Tibial artery (tissue), 4 donors: ENCODE measurements at regions not wholly inside any gene's neighbourhood (a gene's known extent, or its start where the extent isn't known, plus 50 kb on each side); places are given as distances from the start of the nearest gene placed in this dataset.

ENCODE experiments used
- DNase-seq, 2 donors: peaks; one replicate each; pipeline ENCODE4 v3.0.0-alpha.2; 2019
- H3K27ac ChIP-seq, 2 donors: fragments of 200-600 bp; sonication (generic) in 1 of 2; 1 replicate in 1 of 2; 2 replicates in 1 of 2; pipeline ENCODE4 v1.5.1; 2018 to 2019; ENCODE audit warnings: mild to moderate bottlenecking in 1 of 2
- H3K27me3 ChIP-seq, 2 donors: fragments of 200-600 bp; sonication (generic) in 1 of 2; one replicate each; pipeline versions ENCODE4 v1.5.1 to v1.6.0; 2016 to 2019
- H3K36me3 ChIP-seq, 3 donors: fragments of 200-600 bp; sonication (generic) in 2 of 3; one replicate each; pipeline ENCODE4 v1.5.1; 2016 to 2019; ENCODE audit warnings: mild to moderate bottlenecking in 2 of 3
- H3K4me1 ChIP-seq, 4 donors: fragments of 200-600 bp; sonication (generic) in 2 of 4; 1 replicate in 3 of 4; 2 replicates in 1 of 4; pipeline ENCODE4 v1.5.1; 2016 to 2019
- H3K4me3 ChIP-seq, 2 donors: fragments of 200-600 bp; sonication (generic) in 1 of 2; 1 replicate in 1 of 2; 2 replicates in 1 of 2; pipeline ENCODE4 v1.5.1; 2018 to 2019; ENCODE audit warnings: mild to moderate bottlenecking in 2 of 2
- H3K9me3 ChIP-seq, 3 donors: fragments of 200-600 bp; sonication (generic) in 1 of 3; one replicate each; pipeline ENCODE4 v1.5.1; 2016 to 2019
- intact Hi-C: fragments of 100-400 bp; cut with DNase I; formaldehyde crosslinking; loops from one replicate; pipeline ENCODE4 v1.15.0; 2023; ENCODE audit warnings: low total_unique reads
- TF ChIP-seq, protein P1 (sequence below), 2 experiments: fragments of 200-600 bp in 1 of 2; fragments of 450-650 bp in 1 of 2; IDR thresholded peaks; one replicate each; pipeline ENCODE4 v1.5.1; 2017 to 2019; ENCODE audit warnings: antibody characterized with exemption in 2 of 2, mild to moderate bottlenecking in 1 of 2, moderate library complexity in 1 of 2

DNA sequence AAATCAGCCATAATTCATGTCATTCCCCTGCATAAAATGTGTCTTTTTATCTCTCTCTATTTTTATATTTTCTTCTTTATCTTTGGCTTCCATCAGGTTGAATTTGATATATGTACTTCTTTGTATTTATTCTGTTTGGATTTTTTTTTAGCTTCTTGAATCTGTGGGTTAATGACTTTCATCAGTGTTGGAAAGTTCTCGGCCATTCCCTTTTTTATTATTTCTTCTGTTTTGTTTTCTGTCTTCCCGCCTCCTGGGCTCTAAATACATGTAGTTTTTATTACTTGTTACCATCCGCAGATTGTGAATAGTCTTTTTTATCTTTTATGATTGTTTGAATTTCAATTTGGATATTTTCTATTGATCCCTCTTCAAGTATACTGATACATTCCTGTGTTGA is 637.5 kb downstream of the NPHP4 start:
- intact Hi-C loops: no loop called here
- TF ChIP-seq, protein P1, sequence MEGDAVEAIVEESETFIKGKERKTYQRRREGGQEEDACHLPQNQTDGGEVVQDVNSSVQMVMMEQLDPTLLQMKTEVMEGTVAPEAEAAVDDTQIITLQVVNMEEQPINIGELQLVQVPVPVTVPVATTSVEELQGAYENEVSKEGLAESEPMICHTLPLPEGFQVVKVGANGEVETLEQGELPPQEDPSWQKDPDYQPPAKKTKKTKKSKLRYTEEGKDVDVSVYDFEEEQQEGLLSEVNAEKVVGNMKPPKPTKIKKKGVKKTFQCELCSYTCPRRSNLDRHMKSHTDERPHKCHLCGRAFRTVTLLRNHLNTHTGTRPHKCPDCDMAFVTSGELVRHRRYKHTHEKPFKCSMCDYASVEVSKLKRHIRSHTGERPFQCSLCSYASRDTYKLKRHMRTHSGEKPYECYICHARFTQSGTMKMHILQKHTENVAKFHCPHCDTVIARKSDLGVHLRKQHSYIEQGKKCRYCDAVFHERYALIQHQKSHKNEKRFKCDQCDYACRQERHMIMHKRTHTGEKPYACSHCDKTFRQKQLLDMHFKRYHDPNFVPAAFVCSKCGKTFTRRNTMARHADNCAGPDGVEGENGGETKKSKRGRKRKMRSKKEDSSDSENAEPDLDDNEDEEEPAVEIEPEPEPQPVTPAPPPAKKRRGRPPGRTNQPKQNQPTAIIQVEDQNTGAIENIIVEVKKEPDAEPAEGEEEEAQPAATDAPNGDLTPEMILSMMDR (IDR thresholded peaks at IDR 0.05): no peak
- Histone ChIP-seq H3K36me3 (no peaks in the 10 kb centered on the region), H3K9me3 (peaks cover 0 to 22% (median 14%) of the 10 kb centered on the region in 3 donors), H3K4me3 (no peak overlapping the region), H3K27ac (no peak overlapping the region), H3K27me3 (peaks cover 0 to 2% of the 10 kb centered on the region in 2 donors), H3K4me1 (no peaks in the 10 kb centered on the region)
- no peak for DNase-seq

GRCh38 chr1:5351366-5351765 is 640.9 kb downstream of the NPHP4 start:
- Histone ChIP-seq H3K27ac (no peak overlapping the region), H3K4me3 (no peak overlapping the region), H3K27me3 (peaks cover 0 to 2% of the 10 kb centered on the region in 2 donors), H3K36me3 (no peaks in the 10 kb centered on the region), H3K9me3 (peaks cover 0 to 8% (median 5%) of the 10 kb centered on the region in 3 donors), H3K4me1 (no peaks in the 10 kb centered on the region)
- TF ChIP-seq, protein P1 (IDR thresholded peaks at IDR 0.05): no peak
- intact Hi-C loops: no loop called here
- no peak for DNase-seq

DNA sequence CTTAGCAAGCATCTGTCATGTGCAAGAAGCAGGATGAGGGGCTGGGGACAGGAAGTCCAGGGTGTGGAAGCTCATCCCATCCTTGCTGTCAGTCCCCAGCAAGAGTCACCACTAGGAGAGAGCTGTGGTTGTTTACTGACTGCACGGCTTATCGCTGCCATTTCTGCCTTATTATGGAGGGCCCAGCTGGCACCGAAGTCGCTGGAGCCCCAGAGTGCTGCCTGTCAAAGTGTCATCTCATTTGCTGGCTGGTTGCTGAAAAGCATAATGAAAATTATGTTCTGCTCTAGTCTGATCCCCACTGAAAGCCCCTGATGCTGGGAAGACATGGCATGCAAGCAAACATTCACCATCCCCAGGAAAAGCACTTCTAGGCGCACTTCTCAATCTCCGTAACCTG is 642.7 kb downstream of the NPHP4 start:
- Histone ChIP-seq H3K9me3 (no peaks in the 10 kb centered on the region), H3K4me3 (no peak overlapping the region), H3K36me3 (no peaks in the 10 kb centered on the region), H3K27me3 (peaks cover 0 to 2% of the 10 kb centered on the region in 2 donors), H3K4me1 (no peaks in the 10 kb centered on the region), H3K27ac (no peak overlapping the region)
- intact Hi-C loops: no loop called here
- DNase-seq: no peak
- TF ChIP-seq, protein P1 (IDR thresholded peaks at IDR 0.05): no peak

DNA sequence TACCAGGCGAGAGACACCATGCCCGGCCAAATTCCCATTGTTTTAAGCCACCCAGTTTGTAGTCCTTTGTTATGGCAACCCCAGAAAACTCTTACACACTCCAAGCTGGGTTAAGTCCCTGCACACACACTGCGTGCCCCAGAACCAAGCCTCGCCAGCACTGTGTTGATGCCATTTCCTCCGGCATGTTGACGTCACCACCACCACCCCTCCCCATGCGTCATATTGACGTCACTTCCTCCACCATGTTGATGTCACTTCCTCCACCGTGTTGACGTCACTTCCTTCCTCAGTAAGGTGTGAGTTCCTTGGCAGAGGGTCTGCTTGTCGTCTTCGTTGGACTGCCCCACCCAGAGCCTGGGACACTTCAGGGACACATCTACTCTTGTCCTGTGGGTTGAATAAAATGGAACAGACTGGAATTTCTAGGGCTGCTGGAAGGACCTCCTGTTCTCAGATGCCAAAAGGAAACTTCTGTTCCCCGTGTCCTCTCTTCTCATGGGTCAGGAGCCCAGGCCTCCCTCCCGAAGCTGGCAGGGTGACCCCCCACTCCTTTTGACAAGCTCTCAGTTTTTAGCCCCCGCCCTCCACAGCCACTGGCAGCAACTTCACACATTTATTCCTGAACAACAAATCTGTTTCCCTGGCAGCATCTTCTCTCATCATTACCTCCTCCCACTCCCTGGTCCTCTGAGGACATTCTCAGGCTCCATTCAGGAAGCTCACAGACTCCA is 643.3 kb downstream of the NPHP4 start:
- intact Hi-C loops: no loop called here

GRCh38 chr1:5347726-5348125 is 644.5 kb downstream of the NPHP4 start:
- TF ChIP-seq, protein P1 (IDR thresholded peaks at IDR 0.05): no peak
- Histone ChIP-seq H3K36me3 (no peaks in the 10 kb centered on the region), H3K9me3 (no peaks in the 10 kb centered on the region), H3K4me3 (no peak overlapping the region), H3K27me3 (peaks cover 0 to 2% of the 10 kb centered on the region in 2 donors), H3K4me1 (no peaks in the 10 kb centered on the region), H3K27ac (no peak overlapping the region)
- no peak for DNase-seq
- intact Hi-C loops: no loop called here

More for the DNA sequence above, 643.3 kb downstream of the NPHP4 start:
- H3K36me3 ChIP-seq: no peaks in the 10 kb centered on the region
- TF ChIP-seq, protein P1 (IDR thresholded peaks at IDR 0.05): no peak
- H3K4me3 ChIP-seq: no peak overlapping the region
- DNase-seq: no peak
- no peaks in the 10 kb centered on the region for H3K4me1 ChIP-seq
- H3K9me3 ChIP-seq: no peaks in the 10 kb centered on the region
- no peak overlapping the region for H3K27ac ChIP-seq
- H3K27me3 ChIP-seq: peaks cover 0 to 2% of the 10 kb centered on the region in 2 donors
